SK-N-SH treated with all-trans-retinoic acid at 6 μM for 48 hours (cell line): ENCODE measurements at regions not wholly inside any gene's neighbourhood (a gene's known extent, or its start where the extent isn't known, plus 50 kb on each side); places are given as distances from the start of the nearest gene placed in this dataset.
A peak's percentile ranks its signal among the peaks of the same experiment; 100 is the strongest.

ENCODE experiments used
- ATAC-seq: fragments of 200-7000 bp; cut with Tn5 transposase; 3 replicates; pipeline ENCODE4 v1.9.1; 2020; ENCODE audit warnings: mild to moderate bottlenecking, moderate library complexity
- ARNTL ChIP-seq: fragments of 450-650 bp; formaldehyde crosslinking; IDR thresholded peaks from 2 replicates; pipeline ENCODE4 v1.5.0; 2020; ENCODE audit warnings: low read depth, mild to moderate bottlenecking, moderate library complexity, borderline replicate concordance
- CSDC2 ChIP-seq: fragments of 250-450 bp; sonication (Bioruptor Pico); IDR thresholded peaks from 2 replicates; pipeline ENCODE4 v1.5.0; 2020; ENCODE audit warnings: mild to moderate bottlenecking, moderate library complexity
- ESRRG ChIP-seq: fragments of 250-450 bp; sonication (Bioruptor Pico); IDR thresholded peaks from 2 replicates; pipeline ENCODE4 v1.6.1; 2021; ENCODE audit warnings: mild to moderate bottlenecking
- GLIS3 ChIP-seq: fragments of 250-450 bp; sonication (Bioruptor Pico); IDR thresholded peaks from 2 replicates; pipeline ENCODE4 v1.5.0; 2020; ENCODE audit warnings: mild to moderate bottlenecking, moderate library complexity
- ISL1 ChIP-seq: fragments of 250-450 bp; sonication (Bioruptor Pico); IDR thresholded peaks from 2 replicates; pipeline ENCODE4 v2.1.2; 2022; ENCODE audit warnings: mild to moderate bottlenecking, moderate library complexity
- PATZ1 ChIP-seq: fragments of 250-450 bp; sonication (Bioruptor Pico); IDR thresholded peaks from 2 replicates; pipeline ENCODE4 v1.8.0; 2020; ENCODE audit warnings: mild to moderate bottlenecking, moderate library complexity, borderline replicate concordance
- PPARA ChIP-seq: fragments of 250-450 bp; sonication (Bioruptor Pico); IDR thresholded peaks from 2 replicates; pipeline ENCODE4 v1.5.0; 2020; ENCODE audit warnings: mild to moderate bottlenecking, borderline replicate concordance
- RARB ChIP-seq: fragments of 250-450 bp; sonication (Bioruptor Pico); IDR thresholded peaks from 2 replicates; pipeline ENCODE4 v1.8.0; 2021; ENCODE audit warnings: mild to moderate bottlenecking, moderate library complexity
- SNAI2 ChIP-seq: fragments of 250-450 bp; sonication (Bioruptor Pico); IDR thresholded peaks from 2 replicates; pipeline ENCODE4 v1.5.0; 2020; ENCODE audit warnings: mild to moderate bottlenecking, moderate library complexity
- TCF4 ChIP-seq: fragments of 250-450 bp; sonication (Bioruptor Pico); IDR thresholded peaks from 2 replicates; pipeline ENCODE4 v1.8.0; 2021; ENCODE audit warnings: mild to moderate bottlenecking, moderate library complexity, borderline replicate concordance
- TOX ChIP-seq: fragments of 250-450 bp; sonication (Bioruptor Pico); IDR thresholded peaks from 2 replicates; pipeline ENCODE4 v1.8.0; 2021; ENCODE audit warnings: mild to moderate bottlenecking, moderate library complexity, borderline replicate concordance
- ZC3H10 ChIP-seq: fragments of 250-450 bp; sonication (Bioruptor Pico); IDR thresholded peaks from 2 replicates; pipeline ENCODE4 v1.5.1; 2021; ENCODE audit warnings: mild to moderate bottlenecking, moderate library complexity
- ZFP3 ChIP-seq: fragments of 250-450 bp; sonication (Bioruptor Pico); IDR thresholded peaks from 2 replicates; pipeline ENCODE4 v1.5.0; 2020; ENCODE audit warnings: mild to moderate bottlenecking, moderate library complexity
- ZFP30 ChIP-seq: fragments of 450-650 bp; formaldehyde crosslinking; IDR thresholded peaks from 2 replicates; pipeline ENCODE4 v1.5.0; 2022; ENCODE audit warnings: mild to moderate bottlenecking, moderate library complexity
- ZNF565 ChIP-seq: fragments of 450-650 bp; formaldehyde crosslinking; conservative IDR thresholded peaks from 2 replicates; pipeline ENCODE4 v1.5.0; 2020; ENCODE audit warnings: low read depth, mild to moderate bottlenecking, moderate library complexity
- ZNF70 ChIP-seq: fragments of 450-650 bp; formaldehyde crosslinking; IDR thresholded peaks from 2 replicates; pipeline ENCODE4 v1.5.0; 2020; ENCODE audit warnings: mild to moderate bottlenecking, moderate library complexity
- ZNF8 ChIP-seq: fragments of 450-650 bp; formaldehyde crosslinking; IDR thresholded peaks from 2 replicates; pipeline ENCODE4 v1.5.0; 2020; ENCODE audit warnings: mild to moderate bottlenecking, moderate library complexity
- TF ChIP-seq, protein P1 (sequence below): fragments of 250-450 bp; sonication (Bioruptor Pico); IDR thresholded peaks from 2 replicates; pipeline ENCODE4 v1.5.0; 2020; ENCODE audit warnings: mild to moderate bottlenecking, moderate library complexity
- TF ChIP-seq, protein P2 (sequence below): fragments of 250-450 bp; sonication (Bioruptor Pico); IDR thresholded peaks from 2 replicates; pipeline ENCODE4 v1.5.1; 2020; ENCODE audit warnings: low read depth, mild to moderate bottlenecking, moderate library complexity
- TF ChIP-seq, protein P3 (sequence below): fragments of 250-450 bp; sonication (Bioruptor Pico); IDR thresholded peaks from 2 replicates; pipeline ENCODE4 v1.8.0; 2021; ENCODE audit warnings: low read depth, mild to moderate bottlenecking, moderate library complexity, borderline replicate concordance

GRCh38 chr15:66630801-66631351, 65.1 kb upstream of the LCTL start:
- no peak for ATAC-seq
- TF ChIP-seq, protein P1, sequence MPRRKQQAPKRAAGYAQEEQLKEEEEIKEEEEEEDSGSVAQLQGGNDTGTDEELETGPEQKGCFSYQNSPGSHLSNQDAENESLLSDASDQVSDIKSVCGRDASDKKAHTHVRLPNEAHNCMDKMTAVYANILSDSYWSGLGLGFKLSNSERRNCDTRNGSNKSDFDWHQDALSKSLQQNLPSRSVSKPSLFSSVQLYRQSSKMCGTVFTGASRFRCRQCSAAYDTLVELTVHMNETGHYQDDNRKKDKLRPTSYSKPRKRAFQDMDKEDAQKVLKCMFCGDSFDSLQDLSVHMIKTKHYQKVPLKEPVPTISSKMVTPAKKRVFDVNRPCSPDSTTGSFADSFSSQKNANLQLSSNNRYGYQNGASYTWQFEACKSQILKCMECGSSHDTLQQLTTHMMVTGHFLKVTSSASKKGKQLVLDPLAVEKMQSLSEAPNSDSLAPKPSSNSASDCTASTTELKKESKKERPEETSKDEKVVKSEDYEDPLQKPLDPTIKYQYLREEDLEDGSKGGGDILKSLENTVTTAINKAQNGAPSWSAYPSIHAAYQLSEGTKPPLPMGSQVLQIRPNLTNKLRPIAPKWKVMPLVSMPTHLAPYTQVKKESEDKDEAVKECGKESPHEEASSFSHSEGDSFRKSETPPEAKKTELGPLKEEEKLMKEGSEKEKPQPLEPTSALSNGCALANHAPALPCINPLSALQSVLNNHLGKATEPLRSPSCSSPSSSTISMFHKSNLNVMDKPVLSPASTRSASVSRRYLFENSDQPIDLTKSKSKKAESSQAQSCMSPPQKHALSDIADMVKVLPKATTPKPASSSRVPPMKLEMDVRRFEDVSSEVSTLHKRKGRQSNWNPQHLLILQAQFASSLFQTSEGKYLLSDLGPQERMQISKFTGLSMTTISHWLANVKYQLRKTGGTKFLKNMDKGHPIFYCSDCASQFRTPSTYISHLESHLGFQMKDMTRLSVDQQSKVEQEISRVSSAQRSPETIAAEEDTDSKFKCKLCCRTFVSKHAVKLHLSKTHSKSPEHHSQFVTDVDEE (CRISPR knock-in tag), result 0 out of 2 replicates have a peak, but pooled peaks have one; percentile 32
- TF ChIP-seq TOX (CRISPR knock-in tag) (no peak), ZNF70 (CRISPR knock-in tag) (no peak), ZFP30 (CRISPR knock-in tag) (no peak), TCF4 (no peak)
- TF ChIP-seq, protein P2, sequence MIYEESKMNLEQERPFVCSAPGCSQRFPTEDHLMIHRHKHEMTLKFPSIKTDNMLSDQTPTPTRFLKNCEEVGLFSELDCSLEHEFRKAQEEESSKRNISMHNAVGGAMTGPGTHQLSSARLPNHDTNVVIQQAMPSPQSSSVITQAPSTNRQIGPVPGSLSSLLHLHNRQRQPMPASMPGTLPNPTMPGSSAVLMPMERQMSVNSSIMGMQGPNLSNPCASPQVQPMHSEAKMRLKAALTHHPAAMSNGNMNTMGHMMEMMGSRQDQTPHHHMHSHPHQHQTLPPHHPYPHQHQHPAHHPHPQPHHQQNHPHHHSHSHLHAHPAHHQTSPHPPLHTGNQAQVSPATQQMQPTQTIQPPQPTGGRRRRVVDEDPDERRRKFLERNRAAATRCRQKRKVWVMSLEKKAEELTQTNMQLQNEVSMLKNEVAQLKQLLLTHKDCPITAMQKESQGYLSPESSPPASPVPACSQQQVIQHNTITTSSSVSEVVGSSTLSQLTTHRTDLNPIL (CRISPR knock-in tag), result no peak

- peak; percentile 72; the same call in 1 of the 2 replicates for TF ChIP-seq TCF4
- no peak for TF ChIP-seq RARB
- TF ChIP-seq, all 23 proteins: peak for 1
- ATAC-seq, result peak; percentile 63; the same call in 2 of the 3 replicates
These were observed 65.9 kb upstream of the LCTL start for GRCh38 chr15:66631616-66632263.

- ATAC-seq, result no peak; the same call in 2 of the 3 replicates
- TF ChIP-seq ZFP3 (CRISPR knock-in tag) (no peak), PPARA (CRISPR knock-in tag) (no peak), ZFP30 (CRISPR knock-in tag) (no peak), CSDC2 (no peak), GLIS3 (CRISPR knock-in tag) (no peak)
These were observed 67.5 kb upstream of the LCTL start for GRCh38 chr15:66633041-66633937.

DNA sequence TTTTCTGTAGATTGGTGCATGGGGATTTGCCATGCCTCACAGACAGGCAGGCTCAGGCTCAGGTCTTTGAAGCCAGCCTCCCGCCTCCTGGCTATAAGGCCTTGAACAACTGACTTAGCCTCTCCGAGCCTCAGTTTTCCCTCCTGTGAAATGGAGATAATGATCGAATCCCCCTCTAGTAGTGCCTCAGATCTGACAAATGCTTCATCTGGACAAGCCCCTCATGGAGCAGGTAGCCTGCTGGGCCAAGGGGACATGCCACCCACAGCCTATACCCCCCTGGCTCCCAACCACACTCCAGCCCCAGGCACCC, 68.1 kb upstream of the LCTL start:
- no peak for ATAC-seq

More for the DNA sequence above, 68.1 kb upstream of the LCTL start:
- TF ChIP-seq PATZ1 (CRISPR knock-in tag), result no peak
- TF ChIP-seq, protein P2 (CRISPR knock-in tag), result no peak
- TF ChIP-seq ARNTL (CRISPR knock-in tag), result no peak
- TF ChIP-seq ESRRG (CRISPR knock-in tag), result no peak
- no peak for TF ChIP-seq ZNF565
- TF ChIP-seq ZNF70 (CRISPR knock-in tag), result no peak
- no peak for TF ChIP-seq RARB
- TF ChIP-seq CSDC2, result no peak
- TF ChIP-seq, protein P3, sequence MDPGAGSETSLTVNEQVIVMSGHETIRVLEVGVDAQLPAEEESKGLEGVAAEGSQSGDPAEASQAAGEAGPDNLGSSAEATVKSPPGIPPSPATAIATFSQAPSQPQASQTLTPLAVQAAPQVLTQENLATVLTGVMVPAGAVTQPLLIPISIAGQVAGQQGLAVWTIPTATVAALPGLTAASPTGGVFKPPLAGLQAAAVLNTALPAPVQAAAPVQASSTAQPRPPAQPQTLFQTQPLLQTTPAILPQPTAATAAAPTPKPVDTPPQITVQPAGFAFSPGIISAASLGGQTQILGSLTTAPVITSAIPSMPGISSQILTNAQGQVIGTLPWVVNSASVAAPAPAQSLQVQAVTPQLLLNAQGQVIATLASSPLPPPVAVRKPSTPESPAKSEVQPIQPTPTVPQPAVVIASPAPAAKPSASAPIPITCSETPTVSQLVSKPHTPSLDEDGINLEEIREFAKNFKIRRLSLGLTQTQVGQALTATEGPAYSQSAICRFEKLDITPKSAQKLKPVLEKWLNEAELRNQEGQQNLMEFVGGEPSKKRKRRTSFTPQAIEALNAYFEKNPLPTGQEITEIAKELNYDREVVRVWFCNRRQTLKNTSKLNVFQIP (CRISPR knock-in tag), result no peak
- TF ChIP-seq ZC3H10 (CRISPR knock-in tag), result no peak
- no peak for TF ChIP-seq SNAI2
- no peak for TF ChIP-seq TOX (CRISPR knock-in tag)
- no peak for TF ChIP-seq ISL1
- TF ChIP-seq ZFP30 (CRISPR knock-in tag), result no peak
- TF ChIP-seq ZNF8 (CRISPR knock-in tag), result no peak
- TF ChIP-seq GLIS3 (CRISPR knock-in tag), result no peak
- no peak for TF ChIP-seq PPARA (CRISPR knock-in tag)
- TF ChIP-seq, protein P1 (CRISPR knock-in tag), result no peak
- TF ChIP-seq ZFP3 (CRISPR knock-in tag), result no peak
- no peak for TF ChIP-seq TCF4
